Activated gamma-delta T cell treated with anti-CD3 and anti-CD28 coated beads, Interleukin-2, amount 50 U/mL, for 16 hours (primary cell): ENCODE measurements at regions not wholly inside any gene's neighbourhood (a gene's known extent, or its start where the extent isn't known, plus 50 kb on each side); places are given as distances from the start of the nearest gene placed in this dataset.
"Not testable (repeated sequence)": the region's sequence is repeated elsewhere in the genome, so short reads cannot be mapped to it uniquely, and the experiment has no call there.

ENCODE experiments used
- DNase-seq: peaks from one replicate; pipeline ENCODE4 v3.0.0-alpha.2; 2020; ENCODE audit warnings: low read depth

DNA sequence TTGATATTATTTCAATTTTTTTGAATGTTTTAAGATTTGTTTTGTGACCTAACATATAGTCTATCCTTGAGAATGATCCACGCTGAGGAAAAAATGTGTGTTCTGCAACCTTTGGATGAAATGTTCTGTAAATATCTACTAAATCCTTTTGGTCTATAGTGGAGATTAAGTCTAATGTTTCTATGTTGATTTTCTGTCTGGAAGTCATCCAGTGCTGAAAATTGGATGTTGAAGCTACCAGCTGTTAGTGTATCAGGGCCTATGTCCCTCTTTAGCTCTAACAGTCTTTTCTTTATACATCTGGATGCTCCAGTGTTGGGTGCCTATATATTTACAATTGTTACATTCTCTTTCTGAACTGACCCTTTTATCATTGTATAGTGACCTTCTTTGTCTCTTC, 422.3 kb downstream of the TMEM232 start:
- no peak for DNase-seq

DNA sequence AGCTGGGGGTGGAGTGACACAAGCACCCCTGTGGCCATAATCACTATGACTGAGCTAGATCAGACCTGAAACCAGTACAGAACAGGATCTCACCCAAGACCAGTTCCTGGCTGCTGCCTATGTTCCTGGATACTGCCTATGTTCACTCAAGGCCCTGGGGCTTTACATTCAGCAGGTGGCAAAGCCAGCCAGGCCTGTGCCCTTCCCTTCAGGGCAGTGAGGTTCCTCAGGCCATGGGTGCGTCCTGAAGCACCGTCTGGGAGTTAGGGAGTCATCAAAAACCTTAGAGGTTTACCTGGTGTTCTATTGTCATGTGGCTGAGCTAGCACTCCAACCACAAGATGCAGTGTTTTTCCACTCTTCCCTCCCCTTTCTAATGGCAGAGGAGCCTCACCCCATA, 419.8 kb downstream of the TMEM232 start:
- DNase-seq: no peak

DNA sequence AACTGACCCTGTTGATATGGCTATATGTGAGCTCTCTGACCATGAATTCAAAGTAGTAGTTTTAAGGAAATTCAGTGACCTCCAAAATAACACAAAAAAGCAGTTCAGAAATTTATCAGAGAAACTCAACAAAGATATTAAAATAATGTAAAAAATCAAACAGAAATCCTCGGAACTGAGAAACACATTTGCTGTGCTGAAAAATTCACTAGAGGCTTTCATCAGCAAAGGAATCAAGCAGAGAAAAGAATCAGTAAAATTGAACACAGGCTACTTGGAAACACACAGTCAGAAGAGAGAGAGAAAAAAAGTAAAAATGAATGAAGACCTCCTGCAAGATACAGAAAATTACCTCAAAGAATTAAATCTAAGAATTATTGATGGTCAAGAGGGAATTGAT, 417.2 kb downstream of the TMEM232 start:
- DNase-seq: no peak

DNA sequence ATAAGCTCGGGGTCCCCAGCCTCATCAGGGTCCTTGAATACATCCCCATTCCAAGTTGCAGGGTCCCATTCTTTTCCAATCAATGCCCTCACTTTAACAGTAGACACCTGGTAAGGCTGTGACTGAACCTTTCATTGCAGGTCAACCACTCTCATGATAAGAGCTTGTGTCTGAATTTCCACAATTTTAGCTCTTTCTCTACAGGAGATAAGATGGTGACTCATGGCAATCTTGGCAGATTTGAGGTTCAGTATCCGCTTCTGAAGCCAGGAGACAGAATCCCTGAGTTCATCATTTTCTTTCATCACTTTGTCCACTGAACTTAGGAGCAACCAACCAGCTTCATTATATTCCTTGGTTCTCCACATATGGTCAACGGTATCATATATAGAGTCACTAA, 409.9 kb downstream of the TMEM232 start:
- not testable (repeated sequence) for DNase-seq

DNA sequence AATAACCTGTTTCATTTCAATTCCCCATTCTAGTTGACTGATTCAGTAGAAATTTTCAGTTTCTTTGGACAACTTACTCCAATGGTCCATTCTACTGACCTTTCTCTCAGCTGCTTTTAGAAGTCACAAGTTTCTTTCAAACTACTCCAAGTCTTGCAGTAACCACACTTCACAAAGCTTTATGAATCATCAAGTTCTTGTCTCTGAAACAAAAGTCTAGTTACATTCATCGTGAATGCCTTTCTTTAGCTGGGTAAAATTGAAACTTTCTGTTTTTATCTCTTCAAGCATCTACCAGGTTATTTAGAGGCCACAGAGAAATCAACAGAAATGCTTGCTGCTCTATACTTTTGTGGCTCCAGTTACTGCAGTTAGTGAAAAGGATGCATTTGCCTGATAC, 405.4 kb downstream of the TMEM232 start:
- no peak for DNase-seq

DNA sequence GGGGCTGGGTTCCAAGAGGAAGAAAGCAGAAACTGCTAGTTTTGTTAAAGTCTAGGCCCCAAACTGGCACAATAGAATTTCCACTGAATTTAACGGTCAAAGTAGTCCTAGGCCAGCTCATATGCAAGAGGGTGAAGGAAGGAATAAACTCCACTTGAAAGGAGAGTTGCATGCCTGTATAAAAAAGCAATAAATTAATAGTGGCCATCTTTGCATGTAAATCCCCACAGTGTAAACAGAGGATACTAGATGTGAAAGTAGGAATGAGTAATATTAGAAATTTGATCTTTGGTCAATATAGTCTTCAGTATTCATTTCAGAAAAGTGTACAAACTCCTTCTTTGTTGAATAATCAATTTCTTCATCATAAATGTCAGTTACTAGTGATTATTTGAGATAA, 403.1 kb downstream of the TMEM232 start:
- no peak for DNase-seq

DNA sequence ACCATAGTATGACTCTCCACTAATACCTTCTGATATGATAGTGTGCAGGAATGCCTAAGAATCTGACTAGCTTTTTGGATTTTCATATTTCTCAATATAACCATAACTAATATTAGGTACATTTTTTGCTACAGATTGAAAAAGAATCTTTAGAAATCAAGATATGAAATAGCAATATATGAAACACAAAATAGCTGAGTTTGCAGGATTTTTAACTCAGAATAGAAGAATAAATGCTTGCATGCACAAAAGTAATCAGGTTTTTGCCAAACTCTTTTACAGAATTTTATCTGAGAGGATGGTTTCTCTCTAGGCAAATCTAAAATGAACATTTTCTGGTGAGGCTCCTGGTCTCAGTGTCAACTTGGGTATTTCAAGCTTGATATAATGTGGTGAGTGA, 402.6 kb downstream of the TMEM232 start:
- DNase-seq: no peak

DNA sequence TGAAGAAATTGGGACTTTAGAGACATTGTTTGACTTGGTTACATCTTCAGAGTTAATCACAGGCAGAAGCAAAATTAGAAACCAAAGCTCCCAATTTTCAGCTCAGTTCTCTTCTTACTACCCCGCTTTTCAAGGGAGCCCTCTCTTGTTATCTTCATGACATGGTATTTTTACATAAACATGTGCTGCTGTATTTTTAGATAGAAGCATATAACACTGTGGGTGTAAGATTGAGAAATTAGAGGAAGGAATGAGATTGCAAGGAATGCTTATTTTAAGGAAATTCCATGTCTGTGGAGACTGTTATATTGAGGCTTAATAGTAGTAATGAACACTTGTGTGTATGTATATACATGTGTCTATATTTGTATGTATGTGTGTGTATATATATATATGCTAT, 401.6 kb downstream of the TMEM232 start:
- no peak for DNase-seq

DNA sequence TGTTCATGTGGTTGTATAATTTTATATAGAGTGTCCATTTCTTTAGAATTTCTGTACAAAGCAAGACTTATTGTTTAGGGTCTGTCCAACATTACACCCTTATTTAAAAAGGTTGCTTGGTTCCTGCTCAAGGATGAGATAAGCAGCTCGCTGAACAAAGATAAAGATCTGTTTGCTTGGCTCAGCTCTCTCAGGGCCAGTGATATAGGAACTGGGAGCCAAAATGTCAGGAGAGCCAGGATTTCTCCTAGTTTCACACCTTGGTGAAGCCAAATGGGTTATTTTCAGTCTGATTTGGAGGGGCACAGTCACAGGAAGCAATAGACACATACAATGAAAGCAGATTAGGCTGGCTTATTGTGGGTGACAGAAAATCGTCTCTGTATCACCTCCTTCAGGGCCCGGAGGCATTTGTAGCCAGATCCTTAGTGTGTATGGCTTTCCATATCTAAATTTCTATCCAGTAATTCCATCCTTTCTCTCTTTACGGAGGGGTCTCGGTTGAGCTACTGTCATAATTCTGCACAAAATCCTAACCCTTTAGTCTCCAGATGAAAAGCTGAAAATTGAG, 396.4 kb downstream of the TMEM232 start:
- no peak for DNase-seq

DNA sequence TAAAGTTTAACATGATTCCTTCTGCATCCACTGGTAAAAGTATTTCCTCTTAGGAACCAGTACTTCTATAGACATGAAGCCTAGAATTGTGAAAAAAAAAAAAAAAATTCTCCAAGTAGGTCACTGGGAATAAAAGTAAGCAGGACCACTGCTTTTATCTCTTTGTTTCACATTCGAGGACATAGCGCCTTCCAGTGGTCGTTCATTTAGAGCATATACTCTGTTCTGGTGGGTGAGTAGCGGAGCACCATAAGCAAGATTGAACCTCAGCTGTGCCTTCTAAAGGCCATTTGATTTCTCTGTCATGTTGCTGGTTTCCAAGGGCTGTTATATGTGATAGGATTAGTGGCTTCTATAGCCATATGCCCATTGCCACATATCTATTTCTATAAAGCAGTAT, 393.1 kb downstream of the TMEM232 start:
- no peak for DNase-seq

DNA sequence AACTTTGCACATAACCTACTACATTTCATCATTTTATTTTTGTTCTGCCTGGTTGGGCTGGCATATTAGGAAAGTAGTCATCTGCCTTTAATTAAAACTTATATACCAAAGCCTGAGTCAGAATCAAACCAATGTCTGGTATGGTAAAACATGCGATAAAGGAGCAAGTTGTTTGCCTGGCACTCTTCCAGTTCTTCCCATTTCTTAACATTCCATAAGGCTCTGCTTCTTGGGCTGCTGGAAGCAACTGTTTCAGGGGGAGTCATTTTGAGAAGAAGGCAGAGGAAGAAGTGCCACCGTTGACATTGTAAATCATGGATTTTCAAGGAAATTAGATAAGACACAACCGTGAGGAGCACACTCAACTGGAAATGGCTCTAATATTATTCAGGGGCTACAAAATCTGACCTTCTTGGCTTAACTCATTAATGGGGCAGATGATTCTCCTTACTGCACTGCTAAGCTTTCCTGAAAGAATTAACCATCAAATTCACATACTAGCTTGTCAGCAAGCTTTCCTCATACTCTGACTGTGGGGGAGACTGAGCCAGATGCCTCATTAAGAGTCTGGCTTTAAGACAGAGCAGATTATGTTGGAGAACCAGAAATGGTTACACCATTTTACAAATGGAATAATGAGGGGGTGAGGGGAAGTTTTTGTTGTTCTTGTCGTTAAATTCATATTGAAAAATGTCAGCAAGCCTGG, 391.0 kb downstream of the TMEM232 start:
- DNase-seq: no peak

DNA sequence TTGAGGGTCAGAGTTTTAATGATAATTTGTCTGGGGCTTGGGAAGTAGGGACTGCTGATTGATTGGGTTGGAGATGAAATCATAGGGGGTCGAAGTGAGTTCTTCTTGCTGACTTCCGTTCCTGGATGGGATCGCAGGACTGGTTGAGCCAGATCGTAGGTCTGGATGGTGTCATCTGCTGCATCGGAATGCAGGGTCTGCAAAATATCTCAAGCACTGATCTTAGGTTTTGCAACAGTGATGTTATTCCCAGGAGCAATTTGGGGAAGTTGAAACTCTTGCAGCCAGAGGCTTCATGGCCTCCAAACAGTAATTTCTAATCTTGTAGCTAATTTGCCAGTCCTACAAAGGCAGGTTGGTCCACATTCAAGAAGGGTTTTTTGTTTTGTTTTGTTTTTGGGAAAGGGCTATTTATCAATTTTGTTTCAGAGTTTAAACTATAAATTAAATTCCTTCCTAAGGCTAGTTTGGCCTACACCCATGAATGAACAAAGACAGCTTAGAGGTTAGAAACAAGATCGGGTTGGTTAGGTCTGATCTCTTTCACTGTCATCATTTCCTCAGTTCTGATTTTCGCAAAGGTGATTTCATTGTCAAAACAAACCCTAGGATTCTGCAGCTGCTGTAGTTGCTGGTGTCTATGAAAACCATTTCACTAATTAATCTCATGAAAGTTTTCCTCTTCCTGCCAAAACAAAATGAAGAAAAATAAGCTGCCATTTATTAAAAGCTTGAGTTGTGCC, 388.0 kb downstream of the TMEM232 start:
- DNase-seq: no peak

DNA sequence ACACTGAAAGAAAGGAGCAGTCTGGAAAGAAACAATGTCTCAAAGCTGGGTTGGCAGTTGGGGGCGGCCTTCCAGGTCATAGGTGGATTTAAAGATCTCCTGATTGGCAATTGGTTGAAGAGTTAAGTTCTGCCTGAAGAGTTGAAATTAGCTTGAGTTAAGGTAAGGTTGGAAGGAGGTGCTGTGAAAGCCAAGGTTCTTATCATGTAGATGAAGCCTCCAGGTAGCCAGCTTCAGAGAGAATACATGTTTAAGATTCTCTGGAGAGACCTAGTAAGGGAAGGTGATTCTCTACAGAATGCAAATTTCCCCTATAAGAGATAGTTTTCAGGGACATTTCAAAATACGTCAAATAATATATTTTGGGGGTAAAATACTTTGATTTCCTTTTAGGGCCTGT, 387.1 kb downstream of the TMEM232 start:
- DNase-seq: no peak

DNA sequence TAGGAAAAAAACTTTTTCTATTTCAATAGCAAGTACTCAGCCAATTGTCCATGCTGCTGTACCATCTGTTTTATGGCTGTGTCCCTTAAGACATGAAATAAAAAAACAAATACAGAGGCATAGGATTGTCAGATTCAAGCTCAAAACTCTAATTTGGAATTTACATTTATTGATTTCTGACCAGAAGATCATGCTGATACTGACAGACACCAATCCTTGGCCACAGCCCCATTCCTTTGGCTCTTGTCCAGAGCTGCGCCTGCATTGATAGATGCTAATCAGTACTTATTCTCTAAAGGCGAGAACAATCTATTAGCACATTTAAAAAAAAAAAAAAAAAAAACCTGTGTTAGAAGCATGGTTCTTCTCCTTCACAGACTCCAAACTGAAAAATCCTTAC, 384.6 kb downstream of the TMEM232 start:
- no peak for DNase-seq

DNA sequence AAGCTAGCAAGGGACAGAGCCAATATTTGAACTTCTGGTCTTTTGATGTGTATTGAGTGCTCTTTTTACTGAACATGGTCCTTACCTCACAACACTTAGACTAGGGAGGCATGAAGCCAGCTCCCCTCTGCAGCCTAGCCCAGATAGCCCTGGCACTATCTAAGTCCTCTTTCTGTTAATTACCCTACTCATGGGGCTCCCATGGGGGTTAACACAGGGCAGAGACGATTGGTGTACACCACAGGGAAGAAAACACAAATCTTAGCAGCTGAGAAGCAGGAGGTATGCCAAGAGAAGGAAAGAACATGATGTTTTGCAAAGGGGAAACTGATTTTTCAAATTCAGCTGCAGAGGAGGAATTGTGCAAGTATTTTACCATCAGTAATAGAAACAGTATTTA, 383.8 kb downstream of the TMEM232 start:
- no peak for DNase-seq

DNA sequence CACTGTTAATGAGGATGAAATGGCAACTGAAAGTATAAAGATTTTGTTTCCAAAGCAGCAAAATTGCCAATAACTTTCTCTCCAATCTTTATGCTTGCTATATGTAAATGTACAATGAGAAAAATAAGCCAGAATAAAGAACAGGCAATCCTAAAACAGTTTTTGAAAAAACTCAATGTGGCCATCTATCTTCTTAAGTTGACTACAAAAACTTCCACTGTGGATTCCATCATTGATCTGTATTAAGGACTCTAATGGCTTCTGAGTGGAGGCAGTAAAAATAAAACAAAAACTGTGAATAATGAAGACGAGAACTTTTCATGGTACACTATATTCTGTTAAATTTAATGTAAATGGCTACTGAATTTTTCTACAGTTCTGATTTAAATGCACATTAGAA, 382.9 kb downstream of the TMEM232 start:
- no peak for DNase-seq

DNA sequence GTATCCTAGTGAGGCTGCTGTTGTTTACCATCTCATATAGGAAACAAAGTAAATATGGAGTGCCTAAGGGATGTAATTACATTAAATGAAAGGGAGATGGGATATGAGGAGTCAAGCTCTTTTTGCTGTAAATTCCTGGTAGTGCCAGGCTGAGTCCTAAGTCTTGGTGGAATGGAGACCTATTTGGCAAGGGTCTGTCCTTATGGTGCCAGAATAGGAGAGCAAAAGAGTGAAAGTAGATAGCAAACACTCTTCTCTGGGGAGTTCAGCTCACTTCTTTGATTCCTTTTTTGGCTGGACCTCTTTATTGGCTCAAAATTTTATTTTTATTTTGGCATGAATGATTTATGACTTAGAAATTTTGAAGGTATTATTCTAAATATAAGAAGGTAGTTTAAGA, 380.8 kb downstream of the TMEM232 start:
- no peak for DNase-seq

DNA sequence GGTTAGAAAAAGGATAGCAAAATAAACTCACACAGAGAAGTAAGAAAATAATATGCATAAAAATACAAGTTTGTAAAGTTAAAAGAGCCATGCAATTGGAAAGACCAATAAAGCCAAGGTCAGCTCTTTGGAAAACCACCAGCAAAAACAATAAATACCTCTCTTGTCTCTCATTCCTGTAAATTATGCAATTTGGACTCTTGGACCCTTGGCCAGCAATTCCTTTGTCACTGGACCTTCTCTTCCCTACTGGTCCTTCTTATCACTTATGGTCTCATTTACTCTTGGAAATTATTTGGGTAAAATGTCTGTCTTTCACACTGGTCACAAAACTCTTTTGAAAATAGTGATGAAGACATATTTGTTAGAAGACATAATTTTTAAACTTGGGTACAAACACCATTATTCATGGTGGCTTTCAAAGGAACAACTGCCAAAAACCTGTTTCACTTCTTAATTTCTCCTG, 379.5 kb downstream of the TMEM232 start:
- no peak for DNase-seq

DNA sequence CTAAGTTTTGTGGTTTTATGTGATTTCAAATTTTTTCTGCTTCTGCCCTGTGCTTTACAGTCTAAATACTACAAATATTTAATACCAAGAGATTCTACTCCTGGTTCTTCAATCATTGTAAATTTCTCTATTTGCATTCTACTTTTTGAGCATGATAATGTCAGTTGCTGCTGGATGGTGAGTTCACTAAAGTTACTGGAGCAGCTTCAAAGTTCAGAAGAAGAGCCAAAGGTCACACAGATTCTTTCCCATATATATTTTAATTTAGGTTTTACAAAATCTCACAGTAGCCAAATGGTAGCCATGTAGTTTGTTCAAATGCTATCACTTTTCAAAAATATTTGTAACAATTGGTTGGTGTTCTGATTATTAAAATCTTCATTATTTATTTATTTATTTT, 378.7 kb downstream of the TMEM232 start:
- DNase-seq: no peak

DNA sequence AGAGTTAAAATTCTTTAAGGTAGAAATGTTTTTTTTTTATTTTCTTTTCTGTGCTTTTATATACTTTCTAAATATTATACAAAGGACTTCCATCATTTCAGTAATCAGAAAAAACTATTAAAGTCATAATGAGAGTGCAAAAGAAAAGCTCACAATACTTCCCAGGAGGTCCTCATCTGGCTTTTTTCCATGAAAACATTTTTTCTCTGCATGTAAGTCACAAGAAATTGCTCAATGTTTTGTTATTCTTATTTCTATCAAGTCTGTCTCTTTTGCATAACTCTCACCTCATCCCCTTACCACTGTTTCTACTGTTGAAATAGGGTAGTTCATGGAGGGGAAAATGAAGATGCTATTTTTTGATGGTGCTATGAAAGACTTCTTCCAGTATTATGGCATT, 375.0 kb downstream of the TMEM232 start:
- DNase-seq: no peak

DNA sequence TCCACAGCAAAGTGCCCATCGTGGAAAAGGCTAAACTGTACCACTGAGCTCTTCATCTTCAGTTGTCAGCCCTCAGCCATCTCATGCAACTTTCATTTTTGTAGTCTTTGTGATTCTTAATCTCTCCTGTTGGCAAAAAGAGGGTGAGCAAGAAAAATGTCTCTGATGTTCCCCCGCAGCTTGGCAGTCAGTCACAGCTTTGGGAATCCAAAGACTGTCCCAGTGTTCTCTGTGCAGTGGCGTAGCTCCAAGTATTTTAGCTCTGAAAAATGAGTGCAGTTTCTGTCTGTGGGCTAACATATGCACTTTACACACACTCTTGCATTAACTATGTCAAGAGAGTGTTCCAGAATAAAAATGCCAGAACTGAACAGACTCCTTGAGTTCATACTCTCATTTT, 372.2 kb downstream of the TMEM232 start:
- no peak for DNase-seq

DNA sequence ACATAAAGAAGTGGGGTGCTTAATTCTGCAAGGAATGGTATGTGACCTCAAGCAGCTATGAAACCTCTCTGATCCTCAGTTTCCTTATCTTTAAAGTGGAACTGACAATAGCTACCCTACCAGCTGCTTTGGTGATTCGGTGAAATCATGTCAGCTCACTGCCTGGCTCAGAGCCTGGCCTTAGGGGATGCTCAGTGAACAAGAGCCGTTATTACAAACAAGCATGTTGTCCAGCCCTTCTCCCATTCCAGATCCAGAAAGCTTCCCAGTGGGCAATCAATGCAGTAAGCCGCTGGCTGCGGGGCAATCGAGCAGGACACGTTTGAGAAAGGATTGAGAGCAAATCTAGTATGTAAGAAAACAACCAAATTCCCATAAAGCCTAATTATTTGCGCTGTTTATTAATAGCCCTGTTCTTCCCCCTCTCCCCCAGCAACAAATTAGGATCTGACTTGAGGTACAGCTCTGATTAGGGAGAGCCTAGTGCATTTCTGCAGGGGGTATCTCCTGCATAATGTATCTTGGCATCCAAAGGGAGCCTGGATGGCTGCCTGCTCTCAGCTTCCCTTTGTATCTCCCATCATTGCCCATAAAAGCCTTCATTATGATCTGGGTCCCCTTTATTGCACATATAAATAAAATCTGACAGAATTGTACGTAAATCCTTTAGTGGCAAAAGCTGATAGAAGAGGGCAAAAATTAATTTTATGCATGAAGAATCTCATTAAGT, 371.4 kb downstream of the TMEM232 start:
- no peak for DNase-seq

DNA sequence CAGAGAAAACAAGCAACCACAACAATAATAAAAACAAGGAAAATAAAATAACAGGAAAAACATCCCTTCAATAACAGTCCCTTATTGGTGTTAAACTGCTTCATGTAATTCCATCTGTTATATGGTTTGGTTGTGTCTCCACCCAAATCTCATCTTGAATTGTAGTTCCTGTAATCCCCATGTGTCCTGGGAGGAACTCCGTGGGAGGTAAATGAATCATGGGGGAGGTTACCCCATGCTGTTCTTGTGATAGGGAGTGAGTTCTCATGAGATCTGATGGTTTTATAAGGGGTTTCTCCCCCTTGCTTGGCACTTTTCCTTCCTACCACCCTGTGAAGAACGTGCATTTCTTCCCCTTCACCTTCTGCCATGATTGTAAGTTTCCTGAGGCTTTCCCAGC, 369.8 kb downstream of the TMEM232 start:
- DNase-seq: no peak
